Adrenal gland (tissue), 5 donors: ENCODE measurements at regions not wholly inside any gene's neighbourhood (a gene's known extent, or its start where the extent isn't known, plus 50 kb on each side); places are given as distances from the start of the nearest gene placed in this dataset.

Experiments
- CTCF ChIP-seq, 6 experiments: fragments of 450-650 bp in 4 of 6; fragments of 200-600 bp in 2 of 6; sonication (generic) in 1 of 6; IDR thresholded peaks; 1 replicate in 5 of 6; 2 replicates in 1 of 6; pipeline versions ENCODE4 v1.5.1 to v1.8.0; 2016 to 2021; ENCODE audit warnings: antibody characterized with exemption in 6 of 6, mild to moderate bottlenecking in 2 of 6, moderate library complexity in 1 of 6
- POLR2A ChIP-seq, 2 donors: fragments of 450-650 bp; IDR thresholded peaks; one replicate each; pipeline ENCODE4 v1.6.1; 2017; ENCODE audit warnings: antibody characterized with exemption in 2 of 2, mild to moderate bottlenecking in 2 of 2, moderate library complexity in 1 of 2
- donor health status: DM: no; HTN: no; CAD: no.

GRCh38 chr4:100945789-100946188, 401.5 kb downstream of the PPP3CA start:
- no peak for TF ChIP-seq CTCF (IDR thresholded peaks at IDR 0.05)
- TF ChIP-seq POLR2A (IDR thresholded peaks at IDR 0.05), result no peak
